HTR-8/SVneo (cell line): ENCODE measurements at regions not wholly inside any gene's neighbourhood (a gene's known extent, or its start where the extent isn't known, plus 50 kb on each side); places are given as distances from the start of the nearest gene placed in this dataset.

ENCODE experiments used
- DNase-seq: peaks from one replicate; pipeline ENCODE4 v3.0.0; 2011; ENCODE audit warnings: low spot score, mixed read lengths; ENCODE audit not compliant: insufficient read length
- FAIRE-seq: peaks from 2 replicates; lab custom pipeline; 2011; peaks lifted over from hg19 to GRCh38; lab: Jason Lieb, UNC

DNA sequence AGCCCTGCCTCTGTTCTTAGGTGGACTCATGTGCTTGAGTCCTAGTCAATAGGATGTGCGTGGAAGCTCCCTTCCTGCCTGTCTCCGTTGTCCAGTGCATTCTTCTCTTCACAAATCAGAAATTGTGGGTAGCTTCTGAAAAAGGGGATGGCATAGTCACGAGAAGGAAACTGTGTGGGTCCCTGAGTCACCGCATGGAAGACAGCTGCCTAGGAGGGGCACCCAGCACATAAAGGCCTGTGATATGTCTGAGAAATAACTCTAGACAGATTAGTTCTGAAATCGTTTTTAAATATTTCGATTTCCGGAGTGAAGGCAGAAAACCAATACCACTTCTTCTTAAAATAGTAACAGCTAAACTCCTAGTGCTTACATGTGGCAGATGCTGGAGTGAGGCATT, 974.4 kb downstream of the BCL11B start:
- DNase-seq (no peak), FAIRE-seq (no peak)

DNA sequence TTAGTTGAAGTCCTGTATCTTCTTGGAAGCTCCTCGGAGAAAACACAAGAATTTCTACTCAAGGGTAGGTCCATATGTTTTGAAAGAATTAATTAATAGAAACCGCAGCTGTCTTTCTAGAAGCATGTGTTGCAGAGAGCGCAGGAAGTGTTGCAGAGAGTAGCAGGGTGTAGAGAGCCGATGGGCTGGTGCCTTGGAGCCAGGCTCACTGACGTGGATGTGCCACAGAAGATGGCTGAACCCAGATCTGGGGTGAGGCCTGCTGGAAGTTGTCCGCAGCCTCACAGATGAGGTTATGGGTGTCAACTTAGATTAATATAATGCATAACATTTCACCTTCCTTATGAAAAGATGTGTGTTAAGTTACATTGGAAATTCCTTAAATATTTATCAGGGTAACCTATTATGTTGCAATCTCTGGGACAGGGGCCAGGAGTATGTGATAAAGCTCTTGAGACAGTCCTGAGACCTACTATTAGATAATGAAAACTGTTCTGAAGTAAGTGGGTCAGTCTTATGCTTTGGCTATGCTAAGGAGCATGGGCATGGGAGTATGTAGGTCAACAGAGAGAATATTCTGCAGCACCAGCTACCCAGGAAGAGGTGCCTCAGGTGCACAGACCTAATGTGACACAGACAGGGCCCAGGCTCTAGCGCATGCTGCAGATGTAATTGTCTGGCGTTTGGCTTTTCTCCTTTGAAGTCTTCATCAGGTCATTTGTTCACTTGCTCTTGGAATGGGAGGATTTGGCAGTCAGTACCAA, 973.3 kb downstream of the BCL11B start:
- no peak for DNase-seq
- no peak for FAIRE-seq

DNA sequence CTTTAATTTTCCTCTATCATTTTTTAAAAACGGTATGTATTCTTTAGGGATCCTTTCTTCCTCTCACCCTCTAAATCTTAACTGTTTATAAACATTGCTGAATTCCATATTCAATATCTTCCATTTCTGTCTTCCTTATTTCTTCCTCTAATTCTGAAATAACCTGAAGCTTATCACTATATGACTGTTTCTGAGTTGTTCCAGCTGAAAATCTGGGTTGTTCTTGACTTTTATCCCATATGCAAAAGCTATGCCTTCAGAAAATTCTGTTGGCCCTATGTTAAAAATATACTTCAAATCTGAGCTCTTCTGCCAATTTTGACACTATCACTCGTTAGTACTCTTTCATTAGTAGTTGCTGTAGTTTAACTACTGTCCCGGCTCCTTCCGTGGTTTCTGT, 970.3 kb downstream of the BCL11B start:
- no peak for FAIRE-seq

DNA sequence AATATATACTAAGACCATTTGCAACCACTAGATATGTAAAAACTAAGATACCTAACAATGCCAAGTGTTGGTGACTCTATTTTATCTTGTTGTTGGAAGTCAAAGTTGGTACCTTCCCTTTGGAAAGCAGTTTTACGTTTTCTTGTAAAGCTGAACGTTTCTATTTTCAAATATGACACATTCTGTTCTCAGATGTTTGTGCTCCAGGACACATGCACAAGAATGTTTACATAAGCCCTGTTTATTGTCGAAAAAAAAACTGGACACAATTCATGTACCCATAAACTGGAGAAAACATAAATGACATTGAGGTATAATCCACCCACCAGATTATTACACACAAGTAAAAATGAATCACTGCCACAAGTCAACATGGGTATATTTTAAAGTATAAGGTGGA, 967.4 kb downstream of the BCL11B start:
- FAIRE-seq (no peak), DNase-seq (no peak)

More for the DNA sequence above, 970.3 kb downstream of the BCL11B start:
- no peak for DNase-seq

DNA sequence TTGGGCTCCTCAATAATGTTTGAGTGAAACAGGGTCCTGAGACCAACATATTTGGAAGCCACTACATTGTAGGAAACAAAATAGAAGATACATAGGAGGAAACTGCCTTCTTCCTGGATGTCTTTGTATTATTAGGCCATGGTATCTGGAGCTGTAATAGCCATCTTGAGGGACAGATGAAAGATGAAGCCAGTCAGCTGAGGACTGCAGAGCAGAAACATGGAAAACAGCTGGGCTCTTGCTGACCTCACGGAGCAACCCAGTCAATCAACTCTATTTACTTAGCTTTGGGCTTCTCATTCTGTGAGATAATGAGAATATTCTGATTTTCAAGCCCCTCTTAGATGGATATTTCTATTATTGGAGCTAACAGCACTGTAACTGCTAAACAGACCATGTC, 962.4 kb downstream of the BCL11B start:
- DNase-seq (no peak), FAIRE-seq (no peak)

DNA sequence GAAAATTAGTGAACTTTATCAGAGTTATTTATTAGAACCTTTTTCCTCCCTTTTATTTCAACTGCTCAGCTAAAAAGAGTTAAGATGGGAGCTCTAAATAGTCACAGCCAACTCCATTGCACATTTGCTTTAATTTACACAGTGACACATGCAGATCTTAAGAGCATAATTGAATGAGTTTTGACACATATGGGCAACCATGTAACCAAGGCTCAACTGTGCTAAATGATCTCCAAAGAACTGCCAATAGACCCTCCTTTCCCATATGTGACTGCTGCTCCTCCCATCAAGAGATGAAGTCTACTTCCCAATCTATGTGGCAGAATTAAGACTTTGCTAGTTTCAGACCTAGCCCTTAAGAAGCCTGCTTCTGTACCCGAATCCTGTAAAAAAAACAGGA, 960.0 kb downstream of the BCL11B start:
- no peak for FAIRE-seq
- DNase-seq = no peak

DNA sequence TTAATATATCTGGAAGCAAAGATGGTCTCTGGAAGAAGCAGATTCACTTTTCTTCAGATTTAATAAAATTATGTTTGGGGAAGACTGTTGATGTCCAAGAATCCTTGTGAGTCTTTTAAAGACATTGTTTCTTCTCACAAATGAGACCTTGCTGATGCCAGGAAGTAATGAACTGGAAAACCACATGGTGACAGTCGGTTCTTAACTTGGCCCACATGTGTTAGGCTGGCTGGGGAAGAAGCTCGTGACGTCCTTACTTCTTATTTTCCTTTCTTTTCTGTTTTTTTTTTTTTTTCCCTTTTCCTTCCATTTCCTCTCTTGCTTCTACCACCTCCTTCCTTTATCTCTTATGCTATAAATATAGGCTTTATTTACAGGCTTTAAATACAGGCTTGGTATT, 950.2 kb downstream of the BCL11B start:
- DNase-seq (no peak), FAIRE-seq (no peak)

DNA sequence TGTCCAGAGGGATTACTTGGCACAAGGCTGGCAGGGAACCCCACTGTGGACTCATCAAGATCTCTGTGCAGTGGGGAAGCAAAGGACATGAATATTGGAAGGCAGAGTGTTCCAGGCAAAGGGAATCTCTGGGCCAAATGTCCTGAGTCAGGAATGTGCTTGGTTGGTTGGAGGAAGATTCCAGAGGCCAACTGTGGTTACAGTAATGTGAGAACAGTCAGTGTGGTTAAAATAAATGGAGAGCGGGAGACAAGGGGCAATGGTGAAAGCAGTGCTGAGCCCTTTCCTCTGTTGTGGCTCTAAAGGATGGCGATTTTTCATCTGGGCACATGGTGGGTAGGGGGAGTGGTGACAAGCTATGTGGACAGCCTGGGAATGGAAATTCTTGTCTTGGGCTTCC, 948.2 kb downstream of the BCL11B start:
- no peak for FAIRE-seq

DNA sequence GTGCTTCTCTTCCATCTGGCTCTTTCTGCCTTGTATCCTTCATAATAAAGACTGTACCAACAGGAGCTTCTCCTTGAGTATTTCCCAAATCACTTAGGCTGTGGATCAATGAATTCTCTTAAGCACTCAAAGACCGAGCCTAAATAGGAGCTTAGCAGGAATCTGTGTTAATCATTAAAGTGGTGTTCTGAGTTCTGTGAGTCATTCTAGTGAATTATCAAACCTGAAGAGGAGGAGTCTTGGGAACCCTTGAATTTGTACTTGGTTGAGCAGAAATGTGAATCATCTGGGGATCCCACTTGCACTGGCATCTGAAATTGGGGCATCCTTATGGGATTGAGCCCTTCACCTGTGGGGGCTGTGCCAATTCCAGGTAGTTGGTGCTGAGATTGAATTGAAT, 946.2 kb downstream of the BCL11B start:
- FAIRE-seq (no peak), DNase-seq (no peak)

More for the DNA sequence above, 948.2 kb downstream of the BCL11B start:
- no peak for DNase-seq

DNA sequence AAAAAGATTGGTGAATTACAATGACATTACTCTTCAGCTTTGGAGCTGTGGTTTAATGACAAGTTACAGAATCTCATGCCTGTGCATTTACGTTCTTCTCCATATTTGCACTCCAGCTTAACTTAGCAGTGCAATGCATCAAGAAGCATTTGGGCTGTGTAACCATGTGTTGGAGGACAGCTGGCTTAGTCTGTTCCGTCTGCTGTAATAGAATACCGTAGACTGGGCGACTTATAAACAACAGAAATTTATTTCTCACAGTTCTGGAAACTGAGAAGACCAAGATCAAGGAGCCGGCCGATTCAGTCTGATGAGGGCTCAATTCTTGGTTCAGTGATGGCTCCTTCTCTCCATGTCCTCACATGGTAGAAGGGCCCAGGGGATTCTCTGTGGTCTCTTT, 943.5 kb downstream of the BCL11B start:
- FAIRE-seq (no peak), DNase-seq (no peak)

DNA sequence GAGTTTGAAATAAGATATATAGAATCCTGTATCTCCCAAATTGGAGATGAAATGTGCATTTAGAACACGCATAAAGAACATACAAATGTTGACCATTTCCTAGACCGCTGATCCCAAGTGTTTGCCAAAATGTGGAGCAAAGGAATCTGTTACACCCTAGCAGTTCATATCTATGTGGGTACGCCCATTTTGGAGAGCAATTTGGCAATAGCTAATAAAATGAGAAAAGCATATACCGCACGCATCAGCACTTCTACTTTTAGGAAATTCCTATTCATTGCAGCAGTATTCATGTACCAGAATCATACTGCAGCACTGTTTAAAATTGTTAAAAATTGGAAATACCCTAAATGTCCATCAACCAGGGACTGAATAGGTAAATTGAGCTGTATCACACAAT, 937.8 kb downstream of the BCL11B start:
- FAIRE-seq (no peak), DNase-seq (no peak)

DNA sequence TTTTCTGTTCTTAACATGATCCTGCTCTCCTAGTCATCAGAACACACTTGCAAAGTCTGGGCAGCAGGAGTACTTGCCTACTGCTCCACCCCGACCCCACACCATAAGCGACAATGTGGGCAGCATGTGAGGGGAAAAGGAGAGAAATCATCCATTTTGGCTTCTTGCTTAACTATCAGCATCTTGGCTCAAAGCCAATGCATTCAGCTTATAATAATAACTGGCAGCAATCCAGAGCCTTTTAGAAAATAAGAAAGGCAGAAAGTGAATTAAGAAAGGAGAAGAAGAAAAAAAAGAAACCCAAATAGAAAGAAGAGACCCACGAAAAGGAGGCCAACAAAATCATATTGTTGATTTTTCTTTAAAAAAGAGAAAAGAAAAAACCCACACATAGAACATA, 930.8 kb downstream of the BCL11B start:
- FAIRE-seq = no peak

DNA sequence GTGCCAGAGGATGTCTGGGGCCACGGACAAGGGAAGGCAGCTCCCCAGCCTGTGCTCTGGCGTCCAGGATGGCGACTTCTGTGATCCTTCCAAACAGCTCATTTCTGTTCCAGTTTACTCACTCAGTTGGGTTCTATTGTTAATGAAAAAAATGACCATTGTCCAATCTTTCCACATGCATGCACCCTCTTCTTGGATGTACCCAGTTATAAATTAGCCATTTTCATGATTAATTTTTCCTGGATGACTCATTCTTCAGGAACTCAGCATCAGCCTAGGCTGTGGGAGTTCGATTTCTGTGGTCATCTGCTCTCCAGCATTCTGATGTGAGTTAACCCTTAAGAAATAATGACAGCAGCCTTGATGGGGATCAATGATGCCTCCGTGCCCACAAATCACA, 926.8 kb downstream of the BCL11B start:
- DNase-seq = no peak
- FAIRE-seq = no peak

More for the DNA sequence above, 930.8 kb downstream of the BCL11B start:
- DNase-seq = no peak

DNA sequence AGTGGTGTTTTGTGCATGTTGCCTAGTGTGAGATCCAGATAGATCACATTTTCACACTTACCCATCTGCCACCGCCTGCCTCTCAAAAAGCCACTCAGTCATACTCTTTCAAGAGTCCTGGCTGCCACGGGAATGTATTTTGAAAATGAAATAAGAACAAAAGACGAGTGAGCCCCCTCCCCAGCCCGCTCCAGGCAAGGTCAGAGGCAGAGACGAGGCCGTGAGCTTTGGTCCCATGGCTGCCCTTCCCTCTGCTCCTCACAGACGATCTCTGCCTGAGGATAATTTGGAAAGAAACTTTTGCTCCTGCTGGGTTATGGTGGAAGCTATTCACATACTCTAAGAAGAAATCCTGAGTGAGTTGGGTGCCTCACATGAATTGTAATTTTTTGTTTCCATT, 924.3 kb downstream of the BCL11B start:
- FAIRE-seq (no peak), DNase-seq (no peak)

DNA sequence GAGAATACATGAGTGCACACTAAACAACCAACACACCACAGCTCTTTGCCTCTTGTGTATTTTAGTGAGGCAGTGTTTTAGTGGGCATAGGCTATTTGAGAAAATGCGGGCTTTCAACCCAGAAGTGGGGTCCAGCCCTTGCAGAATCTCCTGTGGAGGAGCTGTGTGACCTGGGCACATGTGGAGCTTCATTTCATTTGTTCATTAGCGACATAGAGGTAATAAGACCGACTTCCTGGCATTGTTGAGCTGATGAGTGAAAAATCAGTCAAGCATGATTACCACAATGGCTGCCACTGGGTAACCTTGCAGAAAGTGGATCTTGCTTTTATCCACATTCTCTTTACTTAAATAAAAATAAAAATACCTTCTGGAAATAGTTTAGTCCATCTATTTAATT, 923.5 kb downstream of the BCL11B start:
- FAIRE-seq = no peak

DNA sequence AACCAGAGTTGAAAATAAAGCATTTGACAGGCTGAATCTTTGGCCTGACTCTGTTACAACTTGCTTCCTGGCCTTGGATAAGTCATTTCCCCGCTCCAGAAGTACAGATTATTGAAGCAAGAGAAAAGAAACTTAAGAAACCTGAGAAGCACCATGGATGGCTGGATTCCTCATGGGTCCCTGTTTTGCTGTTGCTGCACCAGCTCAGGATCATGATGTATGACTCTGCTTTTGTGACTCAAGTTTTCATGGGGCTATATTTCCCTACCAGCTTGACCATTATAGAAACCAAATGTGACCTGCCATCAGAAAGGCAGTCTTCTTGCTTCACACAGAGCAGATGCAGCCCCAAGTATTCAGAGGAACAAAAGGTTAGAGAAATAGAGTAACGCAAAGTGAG, 921.8 kb downstream of the BCL11B start:
- FAIRE-seq (no peak), DNase-seq (no peak)

More for the DNA sequence above, 923.5 kb downstream of the BCL11B start:
- no peak for DNase-seq

DNA sequence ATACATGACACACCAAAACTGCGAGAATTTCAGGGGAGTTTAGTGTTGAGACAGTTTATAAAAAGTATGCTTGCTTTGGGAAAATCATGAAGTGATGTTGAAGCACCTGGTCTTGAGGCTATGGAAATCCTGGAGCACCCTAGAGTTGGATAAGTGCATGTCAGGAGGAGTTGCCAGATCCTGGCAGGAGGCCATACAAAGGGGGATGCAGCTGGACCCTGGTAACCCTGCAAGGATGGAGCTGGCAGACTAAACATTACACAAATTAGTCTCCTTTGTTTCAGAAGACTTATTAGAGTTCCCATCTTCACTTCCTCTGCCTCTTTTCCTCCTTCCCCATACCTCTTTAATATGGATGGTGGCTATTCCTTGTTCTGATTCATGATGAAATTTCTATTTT, 907.0 kb downstream of the BCL11B start:
- DNase-seq = no peak
- FAIRE-seq = no peak

DNA sequence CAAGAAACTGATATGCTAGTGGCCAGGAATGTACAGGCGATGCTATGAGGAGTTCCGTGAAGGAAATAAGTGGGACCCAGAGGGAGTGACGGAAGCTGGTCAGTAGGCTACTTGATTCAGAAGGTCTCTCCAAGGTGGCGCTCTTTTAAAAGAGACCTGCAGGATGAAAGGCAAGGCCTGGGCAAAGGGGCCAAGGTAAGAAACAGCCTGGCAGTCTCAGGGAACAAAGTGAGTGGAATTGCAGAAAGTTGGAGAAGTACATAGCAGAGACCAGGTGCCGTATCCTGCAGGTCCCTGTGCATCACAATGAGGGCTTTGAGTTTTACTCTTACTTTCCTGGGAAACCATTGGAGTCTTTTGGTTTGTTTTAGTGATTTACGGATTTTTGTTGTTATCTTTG, 905.6 kb downstream of the BCL11B start:
- FAIRE-seq (no peak), DNase-seq (no peak)

DNA sequence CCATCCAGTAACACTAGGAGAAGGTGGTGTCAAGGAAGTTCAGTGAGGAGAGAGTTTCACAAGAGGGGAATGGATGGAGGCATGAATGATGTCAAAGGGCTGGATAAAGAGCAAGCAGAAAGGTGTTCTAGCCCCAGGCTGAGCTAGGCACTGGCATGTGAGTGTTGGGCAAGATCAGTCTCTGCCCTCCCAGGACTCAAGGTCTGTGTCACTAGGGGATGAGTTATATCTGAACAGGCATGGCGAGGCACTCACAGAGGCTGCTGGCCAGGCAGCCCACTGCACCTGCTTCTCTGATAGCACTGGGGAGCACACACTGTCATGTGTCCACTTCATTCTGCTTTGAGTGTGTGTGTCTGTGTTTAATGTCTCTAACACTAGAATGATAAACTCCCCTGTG, 903.8 kb downstream of the BCL11B start:
- no peak for DNase-seq
- FAIRE-seq = no peak

DNA sequence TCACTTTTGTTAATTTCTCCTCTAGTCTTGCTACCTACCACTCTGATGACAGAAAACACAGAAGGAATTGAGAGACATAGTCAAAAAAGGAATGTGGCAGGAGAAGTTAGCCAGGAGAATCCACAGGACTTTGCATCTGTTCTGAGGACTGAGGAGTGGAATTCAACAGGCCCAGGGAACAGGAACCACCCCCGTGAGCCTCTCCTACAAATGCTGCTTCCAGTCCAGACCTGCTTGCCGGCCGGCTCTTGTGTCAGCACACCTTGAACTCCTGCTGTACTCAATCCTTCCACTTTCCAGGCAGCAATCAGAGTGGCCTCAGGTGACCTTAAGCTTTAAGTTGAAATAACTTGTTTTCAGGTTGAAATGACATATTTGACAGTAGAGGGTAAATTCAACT, 903.1 kb downstream of the BCL11B start:
- no peak for DNase-seq
- FAIRE-seq = no peak

DNA sequence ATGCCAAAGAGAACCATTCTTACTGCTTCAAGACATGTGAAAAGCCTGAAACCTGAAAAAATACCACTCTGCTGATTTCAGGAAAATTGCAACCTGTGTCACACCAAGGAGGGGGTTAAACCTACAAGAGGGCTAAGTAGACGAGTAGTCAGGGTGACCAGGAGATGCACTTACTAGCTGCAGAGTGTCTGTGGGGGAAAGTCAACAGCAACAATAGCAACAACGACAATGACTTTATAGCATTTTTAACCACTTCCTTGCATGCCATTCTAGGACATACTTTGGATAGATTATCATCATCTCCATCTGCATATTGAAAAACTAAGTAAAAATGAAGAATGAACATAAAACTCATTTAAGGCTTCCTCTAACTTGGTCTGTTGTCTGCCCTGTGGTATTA, 902.7 kb downstream of the BCL11B start:
- FAIRE-seq = no peak
- no peak for DNase-seq

DNA sequence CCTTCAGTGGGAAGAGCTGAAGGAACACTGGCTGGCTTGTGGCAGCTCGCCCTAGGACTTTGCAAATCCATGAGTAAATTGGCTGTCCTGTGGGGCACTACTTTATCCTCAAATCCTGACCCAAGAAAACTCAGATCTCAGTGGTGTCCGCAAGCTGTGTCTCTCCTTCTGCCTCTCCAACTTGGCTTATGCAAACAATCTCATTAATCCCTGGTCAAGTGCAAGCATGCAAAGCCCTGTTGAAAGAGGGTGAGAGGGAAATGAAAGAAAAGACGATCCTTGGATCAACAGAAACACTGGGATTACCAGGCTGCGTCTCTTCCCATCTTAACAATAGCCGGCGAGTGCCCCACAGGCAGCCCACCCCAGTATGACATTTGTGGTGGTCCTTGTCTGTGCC, 901.6 kb downstream of the BCL11B start:
- no peak for FAIRE-seq

More for the DNA sequence above, 901.6 kb downstream of the BCL11B start:
- DNase-seq = no peak
